H9 (cell line): ENCODE measurements at regions not wholly inside any gene's neighbourhood (a gene's known extent, or its start where the extent isn't known, plus 50 kb on each side); places are given as distances from the start of the nearest gene placed in this dataset.

Experiments
- DNase-seq: peaks from one replicate; pipeline ENCODE4 v3.0.0-alpha.2; 2017
- H2AFZ ChIP-seq: one replicate; pipeline ENCODE4 v1.6.1; 2013; ENCODE audit warnings: mild to moderate bottlenecking, low read length, control low read depth, moderate library complexity
- H2AK5ac ChIP-seq: 2 replicates; pipeline ENCODE4 v1.6.1; 2013; ENCODE audit warnings: low read length, control low read depth, mixed read lengths; ENCODE audit not compliant: insufficient read length
- H2BK120ac ChIP-seq: one replicate; pipeline ENCODE4 v1.6.1; 2013; ENCODE audit warnings: low read depth, mild to moderate bottlenecking, low read length, control low read depth, inconsistent platforms; ENCODE audit not compliant: poor library complexity, severe bottlenecking
- H2BK12ac ChIP-seq: 2 replicates; pipeline ENCODE4 v1.6.1; 2013; ENCODE audit warnings: low read length, control low read depth, mixed read lengths, low read depth; ENCODE audit not compliant: insufficient read length
- H2BK15ac ChIP-seq: 2 replicates; pipeline ENCODE4 v1.6.1; 2013; ENCODE audit warnings: low read depth, low read length, control low read depth
- H2BK20ac ChIP-seq: one replicate; pipeline ENCODE4 v1.6.1; 2013; ENCODE audit warnings: low read depth, mild to moderate bottlenecking, low read length, control low read depth, inconsistent platforms; ENCODE audit not compliant: poor library complexity, severe bottlenecking
- H2BK5ac ChIP-seq: 2 replicates; pipeline ENCODE4 v1.6.1; 2013; ENCODE audit warnings: low read length, control low read depth, mixed read lengths; ENCODE audit not compliant: insufficient read length
- H3K14ac ChIP-seq: 2 replicates; pipeline ENCODE4 v1.6.1; 2013; ENCODE audit warnings: low read length, control low read depth; ENCODE audit not compliant: insufficient read depth
- H3K18ac ChIP-seq: 2 replicates; pipeline ENCODE4 v1.6.1; 2013; ENCODE audit warnings: low read depth, mild to moderate bottlenecking, mixed read lengths, low read length, control low read depth; ENCODE audit not compliant: insufficient read length
- H3K23ac ChIP-seq: 2 replicates; pipeline ENCODE4 v1.6.1; 2013; ENCODE audit warnings: low read length, control low read depth, mixed read lengths, low read depth; ENCODE audit not compliant: insufficient read length
- H3K23me2 ChIP-seq: 2 replicates; pipeline ENCODE4 v1.6.1; 2013; ENCODE audit warnings: low read depth, mild to moderate bottlenecking, mixed read lengths, low read length, control low read depth; ENCODE audit not compliant: insufficient read length, poor library complexity, severe bottlenecking
- H3K27ac ChIP-seq: 2 replicates; pipeline ENCODE4 v1.5.1; 2013; ENCODE audit warnings: low read length, control low read depth, mixed read lengths, low read depth; ENCODE audit not compliant: insufficient read length
- H3K27me3 ChIP-seq: 2 replicates; pipeline ENCODE4 v1.6.1; 2013; ENCODE audit warnings: low read length, control low read depth, inconsistent platforms; ENCODE audit not compliant: insufficient read depth
- H3K4ac ChIP-seq: 2 replicates; pipeline ENCODE4 v1.6.1; 2013; ENCODE audit warnings: low read depth, mild to moderate bottlenecking, control low read depth, inconsistent platforms, low read length, moderate library complexity
- H3K4me1 ChIP-seq: 2 replicates; pipeline ENCODE4 v1.6.1; 2013; ENCODE audit warnings: low read length, control low read depth, inconsistent platforms; ENCODE audit not compliant: insufficient read depth
- H3K4me2 ChIP-seq: 2 replicates; pipeline ENCODE4 v1.6.1; 2013; ENCODE audit warnings: low read length, control low read depth, mixed read lengths; ENCODE audit not compliant: insufficient read length, insufficient read depth
- H3K56ac ChIP-seq: 2 replicates; pipeline ENCODE4 v1.6.1; 2013; ENCODE audit warnings: low read depth, mild to moderate bottlenecking, mixed read lengths, low read length, control low read depth; ENCODE audit not compliant: insufficient read length
- H3K79me1 ChIP-seq: 2 replicates; pipeline ENCODE4 v1.6.1; 2013; ENCODE audit warnings: low read depth, mild to moderate bottlenecking, moderate library complexity, low read length, control low read depth, inconsistent platforms; ENCODE audit not compliant: insufficient read depth, poor library complexity, severe bottlenecking
- H3K79me2 ChIP-seq: 2 replicates; pipeline ENCODE4 v1.6.1; 2013; ENCODE audit warnings: low read length, control low read depth, inconsistent platforms; ENCODE audit not compliant: insufficient read depth
- H3K9ac ChIP-seq: 2 replicates; pipeline ENCODE4 v1.6.1; 2013; ENCODE audit warnings: low read length, control low read depth, mixed read lengths; ENCODE audit not compliant: insufficient read length; ENCODE audit errors: extremely low read depth
- H3K9me3 ChIP-seq: one replicate; pipeline ENCODE4 v1.6.1; 2013; ENCODE audit warnings: low read depth, low read length, inconsistent platforms; ENCODE audit not compliant: control insufficient read depth
- H3T11ph ChIP-seq: one replicate; pipeline ENCODE4 v1.6.1; 2013; ENCODE audit warnings: mild to moderate bottlenecking, low read length, control low read depth, inconsistent platforms
- H4K20me1 ChIP-seq: one replicate; pipeline ENCODE4 v1.6.1; 2013; ENCODE audit not compliant: control insufficient read depth, insufficient read length, insufficient read depth
- H4K5ac ChIP-seq: 2 replicates; pipeline ENCODE4 v1.6.1; 2013; ENCODE audit warnings: low read depth, mild to moderate bottlenecking, mixed read lengths, low read length, control low read depth; ENCODE audit not compliant: insufficient read length
- H4K8ac ChIP-seq: replicated peaks from 2 replicates; pipeline ENCODE4 v1.6.1; 2013; ENCODE audit warnings: low read length, control low read depth, mixed read lengths, low read depth; ENCODE audit not compliant: insufficient read length
- H4K91ac ChIP-seq: 2 replicates; pipeline ENCODE4 v1.6.1; 2013; ENCODE audit warnings: low read depth, mild to moderate bottlenecking, moderate library complexity, mixed read lengths, low read length, control low read depth; ENCODE audit not compliant: insufficient read length
- H3K27ac Mint-ChIP-seq, 3 experiments: 2 replicates in 2 of 3; 3 replicates in 1 of 3; pipeline ENCODE4 v1.8.0; 2020 to 2021; ENCODE audit warnings: mixed read lengths in 3 of 3, mild to moderate bottlenecking in 1 of 3, moderate library complexity in 1 of 3
- H3K27me3 Mint-ChIP-seq: 2 replicates; pipeline ENCODE4 v1.8.0; 2021; ENCODE audit warnings: low read depth, mild to moderate bottlenecking, moderate library complexity, mixed read lengths
- H3K36me3 Mint-ChIP-seq, 3 experiments: 2 replicates in 2 of 3; 3 replicates in 1 of 3; pipeline ENCODE4 v1.8.0; 2020 to 2021; ENCODE audit warnings: low read depth in 3 of 3, mixed read lengths in 3 of 3; ENCODE audit not compliant: insufficient read depth in 1 of 3
- H3K4me1 Mint-ChIP-seq, 2 experiments: 2 replicates each; pipeline ENCODE4 v1.8.0; 2020; ENCODE audit warnings: mixed read lengths in 2 of 2
- H3K4me3 Mint-ChIP-seq, 2 experiments: 2 replicates in 1 of 2; 3 replicates in 1 of 2; pipeline ENCODE4 v1.8.0; 2020 to 2021; ENCODE audit warnings: mild to moderate bottlenecking in 2 of 2, mixed read lengths in 2 of 2, moderate library complexity in 1 of 2
- H3K9me3 Mint-ChIP-seq, 2 experiments: 2 replicates in 1 of 2; 3 replicates in 1 of 2; pipeline ENCODE4 v1.8.0; 2020; ENCODE audit warnings: mild to moderate bottlenecking in 2 of 2, mixed read lengths in 2 of 2, moderate library complexity in 1 of 2
- TF ChIP-seq, protein P1 (sequence below): fragments of 200-600 bp; sonication (generic); conservative IDR thresholded peaks from 3 replicates; pipeline ENCODE4 v1.8.0; 2021; ENCODE audit warnings: antibody characterized with exemption, mild to moderate bottlenecking

GRCh38 chr5:91820874-91821273 is 437.8 kb upstream of the ARRDC3 start:
- Histone ChIP-seq H2BK20ac (no peak overlapping the region), H4K8ac (no peak overlapping the region), H3K9ac (no peak overlapping the region), H3K18ac (no peak overlapping the region), H3K79me1 (no peaks in the 10 kb centered on the region), H4K91ac (no peak overlapping the region), H2BK5ac (no peak overlapping the region), H3K56ac (no peak overlapping the region), H2BK12ac (no peak overlapping the region), H3K23ac (no peak overlapping the region), H3T11ph (no peak overlapping the region), H4K5ac (no peak overlapping the region), H4K20me1 (no peaks in the 10 kb centered on the region), H3K4me2 (no peak overlapping the region), H3K79me2 (no peaks in the 10 kb centered on the region), H2BK120ac (no peak overlapping the region), H3K4me1 (no peaks in the 10 kb centered on the region; the same call in 1 of the 2 replicates), H3K4ac (no peak overlapping the region), H2AFZ (no peak overlapping the region), H2AK5ac (no peak overlapping the region), H3K27ac (no peak overlapping the region), H2BK15ac (no peak overlapping the region), H3K14ac (no peak overlapping the region), H3K9me3 (no peaks in the 10 kb centered on the region), H3K23me2 (no peaks in the 10 kb centered on the region), H3K27me3 (no peaks in the 10 kb centered on the region)
- no peaks in the 10 kb centered on the region for H3K9me3 Mint-ChIP-seq
- no peaks in the 10 kb centered on the region for H3K4me1 Mint-ChIP-seq
- TF ChIP-seq, protein P1, sequence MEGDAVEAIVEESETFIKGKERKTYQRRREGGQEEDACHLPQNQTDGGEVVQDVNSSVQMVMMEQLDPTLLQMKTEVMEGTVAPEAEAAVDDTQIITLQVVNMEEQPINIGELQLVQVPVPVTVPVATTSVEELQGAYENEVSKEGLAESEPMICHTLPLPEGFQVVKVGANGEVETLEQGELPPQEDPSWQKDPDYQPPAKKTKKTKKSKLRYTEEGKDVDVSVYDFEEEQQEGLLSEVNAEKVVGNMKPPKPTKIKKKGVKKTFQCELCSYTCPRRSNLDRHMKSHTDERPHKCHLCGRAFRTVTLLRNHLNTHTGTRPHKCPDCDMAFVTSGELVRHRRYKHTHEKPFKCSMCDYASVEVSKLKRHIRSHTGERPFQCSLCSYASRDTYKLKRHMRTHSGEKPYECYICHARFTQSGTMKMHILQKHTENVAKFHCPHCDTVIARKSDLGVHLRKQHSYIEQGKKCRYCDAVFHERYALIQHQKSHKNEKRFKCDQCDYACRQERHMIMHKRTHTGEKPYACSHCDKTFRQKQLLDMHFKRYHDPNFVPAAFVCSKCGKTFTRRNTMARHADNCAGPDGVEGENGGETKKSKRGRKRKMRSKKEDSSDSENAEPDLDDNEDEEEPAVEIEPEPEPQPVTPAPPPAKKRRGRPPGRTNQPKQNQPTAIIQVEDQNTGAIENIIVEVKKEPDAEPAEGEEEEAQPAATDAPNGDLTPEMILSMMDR, result no peak
- H3K36me3 Mint-ChIP-seq, result no peaks in the 10 kb centered on the region
- H3K4me3 Mint-ChIP-seq, result no peak overlapping the region
- no peak for DNase-seq
- H3K27ac Mint-ChIP-seq, result no peak overlapping the region
- no peaks in the 10 kb centered on the region for H3K27me3 Mint-ChIP-seq
